IPS DF 4.7 (cell line): ENCODE measurements at regions not wholly inside any gene's neighbourhood (a gene's known extent, or its start where the extent isn't known, plus 50 kb on each side); places are given as distances from the start of the nearest gene placed in this dataset.
"Not testable (repeated sequence)": the region's sequence is repeated elsewhere in the genome, so short reads cannot be mapped to it uniquely, and the experiment has no call there.

Source experiments
- DNase-seq: peaks from one replicate; pipeline ENCODE4 v3.0.0-alpha.2; 2013; ENCODE audit warnings: low spot score; ENCODE audit errors: extremely low read depth

GRCh38 chr6:15929685-15930084, 199.2 kb upstream of the MYLIP start:
- no peak for DNase-seq

- DNase-seq, result no peak
Measured at GRCh38 chr6:15927531-15928225, 201.2 kb upstream of the MYLIP start.

GRCh38 chr6:15926256-15926655, 202.6 kb upstream of the MYLIP start:
- no peak for DNase-seq

- no peak for DNase-seq
Measured at GRCh38 chr6:15924893-15925292, 204.0 kb upstream of the MYLIP start.

GRCh38 chr6:15922510-15923250, 206.2 kb upstream of the MYLIP start:
- DNase-seq, result no peak

GRCh38 chr6:15921243-15921642, 207.6 kb upstream of the MYLIP start:
- no peak for DNase-seq

- no peak for DNase-seq
Measured at GRCh38 chr6:15916581-15916980, 212.3 kb upstream of the MYLIP start.

GRCh38 chr6:15915508-15916178, 213.2 kb upstream of the MYLIP start:
- DNase-seq, result no peak

GRCh38 chr6:15914553-15914952, 214.3 kb upstream of the MYLIP start:
- DNase-seq, result no peak

GRCh38 chr6:15913573-15913972, 215.3 kb upstream of the MYLIP start:
- DNase-seq, result no peak

GRCh38 chr6:15912505-15913400, 216.1 kb upstream of the MYLIP start:
- DNase-seq, result no peak

- no peak for DNase-seq
Measured at GRCh38 chr6:15911753-15912504, 217.0 kb upstream of the MYLIP start.

GRCh38 chr6:15909290-15910070, 219.4 kb upstream of the MYLIP start:
- no peak for DNase-seq

- no peak for DNase-seq
Measured at GRCh38 chr6:15908871-15909270, 220.0 kb upstream of the MYLIP start.

GRCh38 chr6:15907914-15908518, 220.9 kb upstream of the MYLIP start:
- DNase-seq, result no peak

GRCh38 chr6:15907220-15907913, 221.5 kb upstream of the MYLIP start:
- DNase-seq, result not testable (repeated sequence)

- DNase-seq, result no peak
Measured at GRCh38 chr6:15906420-15907016, 222.4 kb upstream of the MYLIP start.
